ENCODE measurements at regions not wholly inside any gene's neighbourhood (a gene's known extent, or its start where the extent isn't known, plus 50 kb on each side); places are given as distances from the start of the nearest gene placed in this dataset.

GRCh38 chr2:123723706-123724105, 301.4 kb upstream of the CNTNAP5 start:
- H3K27ac Mint-ChIP-seq, result no peak overlapping the region
- H3K27me3 Mint-ChIP-seq, result no peaks in the 10 kb centered on the region
- DNase-seq (no peak), ATAC-seq (ENCODE audit: low read depth in 2 of 2) (no peak)
- H3K36me3 Mint-ChIP-seq, result no peaks in the 10 kb centered on the region
- no peaks in the 10 kb centered on the region for H3K4me1 Mint-ChIP-seq
- no peak overlapping the region for H3K4me3 Mint-ChIP-seq
- H3K9me3 Mint-ChIP-seq, result peaks cover 0 to 6% (median 0%) of the 10 kb centered on the region in 7 donors

DNA sequence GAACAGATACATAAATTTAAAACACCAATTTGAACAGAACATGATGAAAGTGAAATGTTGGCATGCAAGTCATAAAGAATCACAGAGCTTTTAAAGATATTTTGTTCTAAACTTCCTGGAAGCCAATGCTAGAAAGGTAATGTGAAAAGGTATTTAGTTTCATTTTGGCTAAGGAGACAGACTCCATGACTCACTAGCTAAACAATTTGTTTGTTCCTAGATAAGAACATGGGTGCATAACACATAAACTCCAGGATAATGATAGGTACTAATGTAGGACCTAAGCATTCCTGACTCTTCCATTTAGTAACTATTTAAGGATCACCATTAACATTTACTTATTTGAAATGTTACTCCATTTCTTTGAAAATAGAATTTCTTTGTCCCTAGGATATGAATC, 292.5 kb upstream of the CNTNAP5 start:
- ATAC-seq (ENCODE audit: low read depth in 2 of 2) (no peak), DNase-seq (no peak)
- Mint-ChIP-seq H3K36me3 (no peaks in the 10 kb centered on the region), H3K9me3 (peaks cover 0 to 5% (median 3%) of the 10 kb centered on the region in 7 donors), H3K27me3 (no peaks in the 10 kb centered on the region), H3K4me1 (no peaks in the 10 kb centered on the region), H3K4me3 (no peak overlapping the region), H3K27ac (no peak overlapping the region)

GRCh38 chr2:123737371-123737770, 287.7 kb upstream of the CNTNAP5 start:
- Mint-ChIP-seq H3K4me1 (no peaks in the 10 kb centered on the region), H3K27ac (no peak overlapping the region), H3K9me3 (peaks cover 0 to 6% (median 3%) of the 10 kb centered on the region in 7 donors), H3K27me3 (no peaks in the 10 kb centered on the region), H3K36me3 (no peaks in the 10 kb centered on the region), H3K4me3 (no peak overlapping the region)
- no peak for DNase-seq
- no peak for ATAC-seq (ENCODE audit: low read depth in 2 of 2)

- no peaks in the 10 kb centered on the region for H3K4me1 Mint-ChIP-seq
- no peak overlapping the region for H3K4me3 Mint-ChIP-seq
- H3K9me3 Mint-ChIP-seq, result peaks cover 0 to 6% (median 4%) of the 10 kb centered on the region in 7 donors
- H3K27me3 Mint-ChIP-seq, result no peaks in the 10 kb centered on the region
- ATAC-seq (ENCODE audit: low read depth in 2 of 2) (no peak), DNase-seq (no peak)
- no peak overlapping the region for H3K27ac Mint-ChIP-seq
- no peaks in the 10 kb centered on the region for H3K36me3 Mint-ChIP-seq
These were observed 286.4 kb upstream of the CNTNAP5 start for GRCh38 chr2:123738643-123739042.

DNA sequence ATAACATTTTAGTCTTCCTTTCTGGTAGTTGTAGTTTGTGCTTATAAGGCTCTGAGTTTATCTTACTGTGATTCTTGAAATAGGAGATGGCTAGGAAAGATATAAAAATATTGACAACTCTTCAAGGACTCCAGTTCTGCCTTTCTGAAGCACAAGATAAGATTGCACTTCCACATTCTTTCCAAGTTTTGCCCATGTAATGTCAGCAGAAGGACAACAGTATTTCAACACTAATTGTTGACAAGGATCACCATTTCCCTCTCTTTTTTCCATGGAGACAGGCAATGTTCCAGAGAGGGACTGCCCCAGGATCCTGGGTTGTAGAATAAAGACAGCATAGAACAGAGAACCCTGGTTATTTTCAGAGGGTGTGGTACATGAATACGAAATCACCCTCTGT, 279.1 kb upstream of the CNTNAP5 start:
- H3K4me3 Mint-ChIP-seq, result no peak overlapping the region
- no peaks in the 10 kb centered on the region for H3K4me1 Mint-ChIP-seq
- H3K9me3 Mint-ChIP-seq, result peaks cover 0 to 7% (median 3%) of the 10 kb centered on the region in 7 donors
- H3K27me3 Mint-ChIP-seq, result no peaks in the 10 kb centered on the region
- no peaks in the 10 kb centered on the region for H3K36me3 Mint-ChIP-seq
- H3K27ac Mint-ChIP-seq, result no peak overlapping the region
- ATAC-seq (ENCODE audit: low read depth in 2 of 2) (no peak), DNase-seq (no peak)

GRCh38 chr2:123747326-123747725, 277.8 kb upstream of the CNTNAP5 start:
- Mint-ChIP-seq H3K27ac (no peak overlapping the region), H3K27me3 (no peaks in the 10 kb centered on the region), H3K36me3 (no peaks in the 10 kb centered on the region), H3K4me1 (no peaks in the 10 kb centered on the region), H3K4me3 (no peak overlapping the region), H3K9me3 (peaks cover 0 to 7% (median 2%) of the 10 kb centered on the region in 7 donors)
- ATAC-seq (ENCODE audit: low read depth in 2 of 2) (no peak), DNase-seq (no peak)

GRCh38 chr2:123762221-123762620, 262.9 kb upstream of the CNTNAP5 start:
- H3K4me3 Mint-ChIP-seq, result no peak overlapping the region
- DNase-seq (no peak), ATAC-seq (ENCODE audit: low read depth in 2 of 2) (no peak)
- H3K9me3 Mint-ChIP-seq, result peaks cover 5 to 35% (median 12%) of the 10 kb centered on the region in 7 donors
- no peaks in the 10 kb centered on the region for H3K27me3 Mint-ChIP-seq
- no peak overlapping the region for H3K27ac Mint-ChIP-seq
- no peaks in the 10 kb centered on the region for H3K4me1 Mint-ChIP-seq
- no peaks in the 10 kb centered on the region for H3K36me3 Mint-ChIP-seq

DNA sequence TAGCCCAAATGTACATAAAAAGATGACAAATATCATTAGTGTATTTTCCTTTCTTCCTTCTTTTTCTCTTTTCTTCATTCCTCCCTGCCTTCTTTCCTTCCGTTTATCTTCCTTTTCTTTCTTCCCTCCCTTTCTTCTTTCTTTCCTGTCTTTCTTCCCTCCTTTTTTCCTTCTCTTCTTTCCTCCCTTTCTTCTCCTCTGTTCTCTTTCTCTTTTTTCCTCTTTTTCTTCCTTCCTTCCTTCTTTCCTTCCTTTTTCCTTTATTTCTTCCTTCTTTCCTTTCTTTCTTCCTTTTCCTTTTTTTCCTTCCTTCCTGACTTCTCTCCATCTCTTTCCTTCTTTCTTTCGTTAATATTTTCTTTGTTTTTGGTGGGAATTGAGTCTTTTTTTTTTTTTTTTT, 256.9 kb upstream of the CNTNAP5 start:
- Mint-ChIP-seq H3K36me3 (no peaks in the 10 kb centered on the region), H3K4me1 (no peaks in the 10 kb centered on the region), H3K27ac (no peak overlapping the region), H3K4me3 (no peak overlapping the region), H3K9me3 (peaks cover 0 to 13% (median 5%) of the 10 kb centered on the region in 7 donors), H3K27me3 (no peaks in the 10 kb centered on the region)
- no peak for ATAC-seq (ENCODE audit: low read depth in 2 of 2)
- no peak for DNase-seq

DNA sequence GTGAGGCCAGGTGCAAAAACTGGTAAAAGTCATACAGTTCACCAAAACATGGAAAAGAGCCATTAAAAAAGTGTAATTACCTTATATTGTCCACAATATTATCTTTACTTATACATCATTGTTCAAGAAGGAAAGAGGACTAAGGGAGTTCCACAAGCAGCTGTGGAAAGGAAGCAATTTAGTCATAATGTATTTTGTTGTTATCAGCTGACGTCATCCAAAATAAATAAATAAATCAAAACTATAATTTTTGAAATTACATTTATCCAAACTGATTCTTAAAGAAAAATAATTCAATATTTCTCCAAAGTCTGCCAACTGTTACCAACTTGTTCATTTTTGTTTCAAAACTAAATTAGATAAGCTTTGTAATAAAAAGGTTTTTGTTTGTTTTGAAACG, 256.1 kb upstream of the CNTNAP5 start:
- peaks cover 0 to 19% (median 6%) of the 10 kb centered on the region in 7 donors for H3K9me3 Mint-ChIP-seq
- no peak overlapping the region for H3K27ac Mint-ChIP-seq
- ATAC-seq (ENCODE audit: low read depth in 2 of 2), result no peak

GRCh38 chr2:123770996-123771720, 253.9 kb upstream of the CNTNAP5 start:
- ATAC-seq (ENCODE audit: low read depth in 2 of 2), result no peak
- no peaks in the 10 kb centered on the region for H3K4me1 Mint-ChIP-seq
- H3K36me3 Mint-ChIP-seq, result no peaks in the 10 kb centered on the region
- no peak for DNase-seq
- no peaks in the 10 kb centered on the region for H3K27me3 Mint-ChIP-seq
- no peak overlapping the region for H3K4me3 Mint-ChIP-seq
- H3K27ac Mint-ChIP-seq, result no peak overlapping the region
- peaks cover 0 to 13% (median 2%) of the 10 kb centered on the region in 7 donors for H3K9me3 Mint-ChIP-seq

More for the DNA sequence above, 256.1 kb upstream of the CNTNAP5 start:
- no peaks in the 10 kb centered on the region for H3K27me3 Mint-ChIP-seq
- no peaks in the 10 kb centered on the region for H3K36me3 Mint-ChIP-seq
- H3K4me1 Mint-ChIP-seq, result no peaks in the 10 kb centered on the region
- no peak for DNase-seq
- no peak overlapping the region for H3K4me3 Mint-ChIP-seq

- peaks cover 0 to 13% (median 2%) of the 10 kb centered on the region in 7 donors for H3K9me3 Mint-ChIP-seq
- H3K36me3 Mint-ChIP-seq, result no peaks in the 10 kb centered on the region
- ATAC-seq (ENCODE audit: low read depth in 2 of 2) (no peak), DNase-seq (no peak)
- no peak overlapping the region for H3K27ac Mint-ChIP-seq
- no peaks in the 10 kb centered on the region for H3K27me3 Mint-ChIP-seq
- H3K4me1 Mint-ChIP-seq, result no peaks in the 10 kb centered on the region
- no peak overlapping the region for H3K4me3 Mint-ChIP-seq
These were observed 253.0 kb upstream of the CNTNAP5 start for GRCh38 chr2:123771928-123772632.

- Mint-ChIP-seq H3K27me3 (no peaks in the 10 kb centered on the region), H3K4me1 (no peaks in the 10 kb centered on the region), H3K9me3 (peaks cover 0 to 15% (median 3%) of the 10 kb centered on the region in 7 donors), H3K36me3 (no peaks in the 10 kb centered on the region), H3K27ac (no peak overlapping the region), H3K4me3 (no peak overlapping the region)
- ATAC-seq (ENCODE audit: low read depth in 2 of 2) (no peak), DNase-seq (no peak)
These were observed 248.0 kb upstream of the CNTNAP5 start for GRCh38 chr2:123777116-123777515.

- Mint-ChIP-seq H3K36me3 (no peaks in the 10 kb centered on the region), H3K4me1 (no peaks in the 10 kb centered on the region), H3K4me3 (no peak overlapping the region), H3K27ac (no peak overlapping the region), H3K9me3 (peaks cover 0 to 16% (median 10%) of the 10 kb centered on the region in 7 donors), H3K27me3 (no peaks in the 10 kb centered on the region)
- ATAC-seq (ENCODE audit: low read depth in 2 of 2) (no peak), DNase-seq (no peak)
These were observed 241.9 kb upstream of the CNTNAP5 start for GRCh38 chr2:123783164-123783563.

GRCh38 chr2:123785332-123785731, 239.8 kb upstream of the CNTNAP5 start:
- no peak overlapping the region for H3K27ac Mint-ChIP-seq
- no peak for ATAC-seq (ENCODE audit: low read depth in 2 of 2)
- H3K36me3 Mint-ChIP-seq, result no peaks in the 10 kb centered on the region
- peaks cover 0 to 16% (median 6%) of the 10 kb centered on the region in 7 donors for H3K9me3 Mint-ChIP-seq
- no peaks in the 10 kb centered on the region for H3K4me1 Mint-ChIP-seq
- no peaks in the 10 kb centered on the region for H3K27me3 Mint-ChIP-seq
- no peak overlapping the region for H3K4me3 Mint-ChIP-seq
- DNase-seq, result no peak

Measured in naive B cell (primary cell).